CD8-positive, alpha-beta memory T cell (primary cell): ENCODE measurements at regions not wholly inside any gene's neighbourhood (a gene's known extent, or its start where the extent isn't known, plus 50 kb on each side); places are given as distances from the start of the nearest gene placed in this dataset.

Source experiments
- CTCF ChIA-PET: fragments of 350-600 bp; sonication (Branson Sonifier 250); formaldehyde crosslinking; loops from one replicate; lab custom pipeline; 2021; ENCODE audit warnings: antibody characterized with exemption; lab: Charles Lee
- POLR2A ChIA-PET: fragments of 350-600 bp; sonication (Branson Sonifier 250); formaldehyde crosslinking; loops from one replicate; lab custom pipeline; 2021; ENCODE audit warnings: antibody characterized with exemption; lab: Charles Lee
- DNase-seq, 5 donors: peaks; one replicate each; pipeline versions ENCODE4 v3.0.0 to v3.0.0-alpha.2; 2020 to 2022; ENCODE audit warnings: mixed read lengths in 1 of 5
- H3K27ac ChIP-seq: one replicate; pipeline ENCODE4 v1.7.0; 2013; ENCODE audit warnings: low read depth, mild to moderate bottlenecking, low read length, moderate library complexity
- H3K27me3 ChIP-seq: 2 replicates; pipeline ENCODE4 v1.7.0; 2013; ENCODE audit warnings: low read length, mild to moderate bottlenecking; ENCODE audit not compliant: insufficient read depth, poor library complexity, severe bottlenecking
- H3K36me3 ChIP-seq: 2 replicates; pipeline ENCODE4 v1.7.0; 2013; ENCODE audit warnings: mild to moderate bottlenecking, low read length, moderate library complexity; ENCODE audit not compliant: insufficient read depth
- H3K4me1 ChIP-seq: 2 replicates; pipeline ENCODE4 v1.7.0; 2013; ENCODE audit warnings: mild to moderate bottlenecking, low read length, moderate library complexity; ENCODE audit not compliant: insufficient read depth
- H3K4me3 ChIP-seq: 2 replicates; pipeline ENCODE4 v1.7.0; 2013; ENCODE audit warnings: mild to moderate bottlenecking, low read length
- H3K9me3 ChIP-seq: 2 replicates; pipeline ENCODE4 v1.7.0; 2013; ENCODE audit warnings: mild to moderate bottlenecking, low read length
- H3K27ac Mint-ChIP-seq, 8 donors: one replicate each; pipeline ENCODE4 v1.8.0; 2020 to 2021; ENCODE audit warnings: mixed read lengths in 8 of 8, mild to moderate bottlenecking in 6 of 8, inconsistent platforms in 3 of 8, moderate library complexity in 3 of 8
- H3K27me3 Mint-ChIP-seq, 2 donors: one replicate each; pipeline ENCODE4 v1.8.0; 2020 to 2021; ENCODE audit warnings: mixed read lengths in 2 of 2, mild to moderate bottlenecking in 1 of 2, moderate library complexity in 1 of 2
- H3K36me3 Mint-ChIP-seq, 3 donors: one replicate each; pipeline ENCODE4 v1.8.0; 2020 to 2021; ENCODE audit warnings: mixed read lengths in 3 of 3, inconsistent platforms in 1 of 3, mild to moderate bottlenecking in 1 of 3
- H3K4me1 Mint-ChIP-seq, 3 donors: one replicate each; pipeline ENCODE4 v1.8.0; 2020 to 2021; ENCODE audit warnings: mixed read lengths in 3 of 3, inconsistent platforms in 1 of 3, mild to moderate bottlenecking in 1 of 3
- H3K4me3 Mint-ChIP-seq, 7 donors: one replicate each; pipeline ENCODE4 v1.8.0; 2020 to 2021; ENCODE audit warnings: mixed read lengths in 7 of 7, mild to moderate bottlenecking in 6 of 7, moderate library complexity in 4 of 7, inconsistent platforms in 2 of 7
- H3K9me3 Mint-ChIP-seq, 5 donors: one replicate each; pipeline ENCODE4 v1.8.0; 2020 to 2022; ENCODE audit warnings: mixed read lengths in 5 of 5, mild to moderate bottlenecking in 3 of 5, moderate library complexity in 2 of 5, inconsistent platforms in 1 of 5

GRCh38 chrX:1945879-1946278 lies 331.0 kb downstream of the ASMT start:
- Mint-ChIP-seq H3K27me3 (no peaks in the 10 kb centered on the region), H3K36me3 (no peaks in the 10 kb centered on the region), H3K27ac (no peak overlapping the region), H3K4me1 (no peaks in the 10 kb centered on the region), H3K4me3 (no peak overlapping the region), H3K9me3 (peaks cover 0 to 4% (median 0%) of the 10 kb centered on the region in 5 donors)
- DNase-seq, result no peak
- Histone ChIP-seq H3K4me1 (no peaks in the 10 kb centered on the region), H3K36me3 (no peaks in the 10 kb centered on the region), H3K9me3 (no peaks in the 10 kb centered on the region), H3K27ac (no peak overlapping the region), H3K4me3 (no peak overlapping the region), H3K27me3 (no peaks in the 10 kb centered on the region)
- POLR2A ChIA-PET, result no interaction called here
- CTCF ChIA-PET, result no interaction called here

- Mint-ChIP-seq H3K4me3 (no peak overlapping the region), H3K36me3 (no peaks in the 10 kb centered on the region)
- CTCF ChIA-PET, result no interaction called here
Observed at GRCh38 chrX:1946974-1947373, 332.1 kb downstream of the ASMT start.

More at GRCh38 chrX:1946974-1947373, 332.1 kb downstream of the ASMT start:
- peaks cover 0 to 4% (median 0%) of the 10 kb centered on the region in 5 donors for H3K9me3 Mint-ChIP-seq
- no peak for DNase-seq
- Histone ChIP-seq H3K9me3 (no peaks in the 10 kb centered on the region), H3K4me1 (no peaks in the 10 kb centered on the region), H3K36me3 (no peaks in the 10 kb centered on the region), H3K4me3 (no peak overlapping the region), H3K27ac (no peak overlapping the region), H3K27me3 (no peaks in the 10 kb centered on the region)
- H3K4me1 Mint-ChIP-seq, result no peaks in the 10 kb centered on the region
- H3K27me3 Mint-ChIP-seq, result no peaks in the 10 kb centered on the region
- H3K27ac Mint-ChIP-seq, result no peak overlapping the region
- POLR2A ChIA-PET, result no interaction called here
